ENCODE measurements at regions not wholly inside any gene's neighbourhood (a gene's known extent, or its start where the extent isn't known, plus 50 kb on each side); places are given as distances from the start of the nearest gene placed in this dataset.

DNA sequence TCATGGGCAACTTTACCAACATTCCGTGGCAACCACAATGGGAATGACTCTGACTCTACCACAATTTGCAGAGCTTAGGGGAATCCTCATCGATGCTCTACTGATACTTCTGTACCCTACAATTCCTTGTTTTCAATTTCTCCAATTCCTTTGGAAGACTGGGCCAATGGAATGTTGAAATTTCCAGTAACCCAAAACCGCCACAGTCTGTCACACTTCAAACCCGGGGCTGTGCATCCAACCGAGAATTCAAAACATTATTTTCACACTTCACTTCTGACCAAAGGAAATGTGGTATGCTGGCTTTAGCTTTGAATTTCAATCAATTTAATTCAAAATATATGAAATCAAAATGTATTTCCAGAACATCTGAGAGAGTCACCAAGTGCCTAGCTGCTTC lies 951.4 kb downstream of the VRK1 start:
- TF ChIP-seq, protein P1, sequence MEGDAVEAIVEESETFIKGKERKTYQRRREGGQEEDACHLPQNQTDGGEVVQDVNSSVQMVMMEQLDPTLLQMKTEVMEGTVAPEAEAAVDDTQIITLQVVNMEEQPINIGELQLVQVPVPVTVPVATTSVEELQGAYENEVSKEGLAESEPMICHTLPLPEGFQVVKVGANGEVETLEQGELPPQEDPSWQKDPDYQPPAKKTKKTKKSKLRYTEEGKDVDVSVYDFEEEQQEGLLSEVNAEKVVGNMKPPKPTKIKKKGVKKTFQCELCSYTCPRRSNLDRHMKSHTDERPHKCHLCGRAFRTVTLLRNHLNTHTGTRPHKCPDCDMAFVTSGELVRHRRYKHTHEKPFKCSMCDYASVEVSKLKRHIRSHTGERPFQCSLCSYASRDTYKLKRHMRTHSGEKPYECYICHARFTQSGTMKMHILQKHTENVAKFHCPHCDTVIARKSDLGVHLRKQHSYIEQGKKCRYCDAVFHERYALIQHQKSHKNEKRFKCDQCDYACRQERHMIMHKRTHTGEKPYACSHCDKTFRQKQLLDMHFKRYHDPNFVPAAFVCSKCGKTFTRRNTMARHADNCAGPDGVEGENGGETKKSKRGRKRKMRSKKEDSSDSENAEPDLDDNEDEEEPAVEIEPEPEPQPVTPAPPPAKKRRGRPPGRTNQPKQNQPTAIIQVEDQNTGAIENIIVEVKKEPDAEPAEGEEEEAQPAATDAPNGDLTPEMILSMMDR (IDR thresholded peaks at IDR 0.05) = no peak
- no peak for TF ChIP-seq POLR2AphosphoS5 (IDR thresholded peaks at IDR 0.05)
